ENCODE measurements at regions not wholly inside any gene's neighbourhood (a gene's known extent, or its start where the extent isn't known, plus 50 kb on each side); places are given as distances from the start of the nearest gene placed in this dataset.

DNA sequence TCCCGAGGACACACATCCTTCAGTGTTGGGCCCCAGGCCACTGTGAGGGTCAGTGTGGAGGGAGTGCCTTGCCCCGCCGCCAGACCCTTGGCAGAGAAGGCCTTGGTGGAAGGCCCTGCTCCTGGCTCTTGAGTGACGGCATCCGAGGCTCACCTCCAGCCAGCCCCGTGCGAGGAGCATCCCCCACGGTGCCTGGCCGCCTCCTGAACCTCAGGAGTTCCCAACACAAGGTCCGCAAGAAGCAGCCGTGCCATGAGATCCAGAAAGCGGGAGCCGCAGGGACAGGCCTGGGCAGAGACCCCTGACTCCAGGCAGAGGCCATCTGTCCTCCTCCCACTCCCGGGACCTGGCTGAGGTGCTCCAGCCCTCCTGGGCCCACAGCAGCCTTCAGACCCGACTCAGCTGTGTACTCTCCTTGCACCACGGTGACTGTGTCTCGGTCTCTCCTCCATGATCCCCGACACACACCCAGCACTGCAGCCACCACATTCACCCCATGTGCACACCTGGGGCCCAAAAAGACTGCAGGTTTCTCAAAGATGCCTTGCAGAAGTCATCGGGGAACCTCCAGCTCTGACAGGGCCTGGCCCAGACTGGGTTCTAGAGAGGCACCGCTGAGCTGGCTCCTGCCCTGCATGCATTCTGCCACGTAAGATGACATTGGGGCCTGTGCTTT lies 870.2 kb downstream of the BRD1 start:
- no peak for DNase-seq (ENCODE audit: extremely low read depth, low read depth)
- no peak for TF ChIP-seq CTCF (IDR thresholded peaks at IDR 0.05; ENCODE audit: low read depth, low read length, missing control alignments)
- no peak overlapping the region for H3K4me3 ChIP-seq (replicated peaks; ENCODE audit: low read depth, low read length)

GRCh38 chr22:48955351-48956311 lies 872.0 kb downstream of the BRD1 start:
- H3K4me3 ChIP-seq (replicated peaks; ENCODE audit: low read depth, low read length): no peak overlapping the region
- TF ChIP-seq CTCF (IDR thresholded peaks at IDR 0.05; ENCODE audit: low read depth, low read length, missing control alignments): no peak
- no peak for DNase-seq (ENCODE audit: extremely low read depth, low read depth)

GRCh38 chr22:48954781-48955311 lies 872.8 kb downstream of the BRD1 start:
- no peak overlapping the region for H3K4me3 ChIP-seq (replicated peaks; ENCODE audit: low read depth, low read length)
- DNase-seq (ENCODE audit: extremely low read depth, low read depth): no peak
- TF ChIP-seq CTCF (IDR thresholded peaks at IDR 0.05; ENCODE audit: low read depth, low read length, missing control alignments): no peak

GRCh38 chr22:48953830-48954229 lies 873.8 kb downstream of the BRD1 start:
- DNase-seq (ENCODE audit: extremely low read depth, low read depth): no peak
- TF ChIP-seq CTCF (IDR thresholded peaks at IDR 0.05; ENCODE audit: low read depth, low read length, missing control alignments): no peak
- no peak overlapping the region for H3K4me3 ChIP-seq (replicated peaks; ENCODE audit: low read depth, low read length)

- no peak for DNase-seq (ENCODE audit: extremely low read depth, low read depth)
- TF ChIP-seq CTCF (IDR thresholded peaks at IDR 0.05; ENCODE audit: low read depth, low read length, missing control alignments): no peak
- no peak overlapping the region for H3K4me3 ChIP-seq (replicated peaks; ENCODE audit: low read depth, low read length)
These were observed 874.5 kb downstream of the BRD1 start for GRCh38 chr22:48953103-48953720.

DNA sequence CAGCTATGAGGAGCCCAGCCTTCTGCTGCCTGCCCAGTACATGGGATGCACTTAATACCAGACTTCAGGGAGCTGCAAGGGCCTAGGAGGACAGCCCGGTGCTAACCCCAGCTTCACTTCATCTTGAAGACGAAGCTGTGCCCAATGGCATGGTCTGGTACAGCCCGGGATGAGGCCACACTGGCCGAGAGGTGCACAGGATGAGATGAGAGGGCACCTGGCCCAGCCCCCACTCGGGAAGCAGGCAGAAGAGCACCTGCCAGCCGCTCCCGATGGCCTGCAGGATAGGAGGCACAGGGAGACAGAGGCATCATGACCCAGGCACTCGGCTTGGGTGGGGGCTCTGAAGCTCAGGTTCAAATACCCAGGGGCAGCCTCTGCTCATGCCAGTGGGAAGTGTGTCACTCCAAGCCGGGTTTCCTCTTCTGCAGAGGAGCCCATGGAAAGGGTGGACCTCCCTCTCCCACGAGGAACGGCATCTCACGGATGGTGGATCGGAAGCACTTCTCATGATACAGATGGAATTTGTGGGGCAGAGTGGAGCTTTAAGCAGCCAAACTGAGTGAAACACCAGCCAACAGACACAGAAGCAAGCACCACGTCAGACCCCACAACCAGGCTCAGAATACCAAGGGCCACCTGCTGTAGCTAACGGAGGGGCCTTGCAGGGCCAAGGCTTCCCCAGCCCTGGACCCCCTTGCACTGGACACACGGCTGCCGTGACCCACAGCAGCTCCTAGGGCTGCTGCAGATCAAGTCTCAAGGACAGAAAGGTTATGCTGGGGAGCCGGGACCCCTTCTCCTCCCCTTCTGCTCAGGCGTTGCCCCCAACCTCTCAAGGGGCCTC lies 875.2 kb downstream of the BRD1 start:
- no peak for TF ChIP-seq CTCF (IDR thresholded peaks at IDR 0.05; ENCODE audit: low read depth, low read length, missing control alignments)
- DNase-seq (ENCODE audit: extremely low read depth, low read depth): no peak
- H3K4me3 ChIP-seq (replicated peaks; ENCODE audit: low read depth, low read length): no peak overlapping the region
